K562 (cell line): ENCODE measurements at regions not wholly inside any gene's neighbourhood (a gene's known extent, or its start where the extent isn't known, plus 50 kb on each side); places are given as distances from the start of the nearest gene placed in this dataset.

Experiments used
- ATAC-seq: fragments of 200-7000 bp; cut with Tn5 transposase; 3 replicates; pipeline ENCODE4 v1.9.1; 2020; ENCODE audit warnings: moderate library complexity
- BruUV-seq: library from RNA; stranded (reverse); fragments of 400-500 nt; replicated peaks from 2 replicates; lab custom pipeline; 2021; lab: Mats Ljungman, UMichigan
- CTCF ChIA-PET: fragments of 300-600 bp; formaldehyde crosslinking; extraction: SDS; loops from one replicate; lab custom pipeline; 2021; ENCODE audit warnings: low intra/inter-chr PET ratio; lab: Yijun Ruan, JAX
- POLR2A ChIA-PET: fragments of 300-600, 350-650 bp; sonication (Branson Sonifier 250); formaldehyde crosslinking; extraction: SDS; loops from one replicate; lab custom pipeline; 2021; ENCODE audit warnings: antibody characterized with exemption, inconsistent platforms; lab: Yijun Ruan, JAX
- DNase-seq, 4 experiments: peaks; one replicate each; pipeline versions ENCODE4 v3.0.0 to v3.0.0-alpha.2; 2011 to 2018; ENCODE audit warnings: low spot score in 3 of 4, mixed read lengths in 3 of 4; ENCODE audit errors: extremely low read depth in 1 of 4
- FAIRE-seq: peaks from 2 replicates; lab custom pipeline; 2011; peaks lifted over from hg19 to GRCh38; lab: Jason Lieb, UNC
- H2AFZ ChIP-seq: 2 replicates; pipeline ENCODE4 v1.6.0; 2011; ENCODE audit warnings: low read depth, low read length, control low read depth, inconsistent platforms
- H3K27ac ChIP-seq: fragments of 200-600 bp; 3 replicates; pipeline ENCODE4 v1.8.0; 2011; ENCODE audit warnings: low read depth, mild to moderate bottlenecking, control low read depth, inconsistent platforms, low read length, moderate library complexity, mixed read lengths; ENCODE audit errors: extremely low read depth
- H3K27me3 ChIP-seq, 2 experiments: fragments of 300-600 bp in 1 of 2; 2 replicates in 1 of 2; 3 replicates in 1 of 2; pipeline versions ENCODE4 v1.6.0 to v1.8.0; 2011; ENCODE audit warnings: inconsistent platforms in 2 of 2, low read length in 2 of 2, mild to moderate bottlenecking in 1 of 2, mixed read lengths in 1 of 2, moderate library complexity in 1 of 2; ENCODE audit not compliant: control insufficient read depth in 2 of 2, insufficient read depth in 2 of 2
- H3K36me3 ChIP-seq: fragments of 300-600 bp; 3 replicates; pipeline ENCODE4 v1.8.0; 2011; ENCODE audit warnings: mild to moderate bottlenecking, low read length, inconsistent platforms; ENCODE audit not compliant: control insufficient read depth, insufficient read depth
- H3K4me1 ChIP-seq, 2 experiments: fragments of 200-600 bp in 1 of 2; replicated peaks in 1 of 2; 2 replicates in 1 of 2; 3 replicates in 1 of 2; pipeline versions ENCODE4 v1.5.1 to v1.8.0; 2011; ENCODE audit warnings: inconsistent platforms in 2 of 2, low read length in 2 of 2, mild to moderate bottlenecking in 1 of 2, mixed read lengths in 1 of 2, moderate library complexity in 1 of 2; ENCODE audit not compliant: control insufficient read depth in 2 of 2, insufficient read depth in 2 of 2
- H3K4me2 ChIP-seq: 2 replicates; pipeline ENCODE4 v1.6.1; 2011; ENCODE audit warnings: low read length, control low read depth, inconsistent platforms, mixed read lengths; ENCODE audit not compliant: insufficient read depth
- H3K4me3 ChIP-seq: fragments of 200-600 bp; sonication (generic), shearing (Covaris generic); 2 replicates; pipeline ENCODE4 v1.5.1; 2016; ENCODE audit warnings: control low read depth, inconsistent platforms
- H3K79me2 ChIP-seq: fragments of 200-600 bp; 3 replicates; pipeline ENCODE4 v1.8.0; 2011; ENCODE audit warnings: low read length, inconsistent platforms; ENCODE audit not compliant: control insufficient read depth, insufficient read depth
- H3K9ac ChIP-seq, 2 experiments: 2 replicates each; pipeline versions ENCODE4 v1.6.0 to v1.6.1; 2011; ENCODE audit warnings: low read depth in 2 of 2, low read length in 2 of 2, control low read depth in 1 of 2, inconsistent platforms in 1 of 2, mild to moderate bottlenecking in 1 of 2, mixed read lengths in 1 of 2; ENCODE audit not compliant: insufficient read depth in 1 of 2
- H3K9me1 ChIP-seq: one replicate; pipeline ENCODE4 v1.6.0; 2011; ENCODE audit warnings: inconsistent platforms, mild to moderate bottlenecking, low read length, moderate library complexity; ENCODE audit not compliant: control insufficient read depth, insufficient read depth
- H3K9me3 ChIP-seq: replicated peaks from 2 replicates; pipeline ENCODE4 v1.5.1; 2011; ENCODE audit warnings: low read depth, low read length, inconsistent platforms; ENCODE audit not compliant: control insufficient read depth, insufficient read depth
- H4K20me1 ChIP-seq: replicated peaks from 2 replicates; pipeline ENCODE4 v1.6.1; 2011; ENCODE audit warnings: low read length, inconsistent platforms, mixed read lengths; ENCODE audit not compliant: control insufficient read depth, insufficient read depth
- FOXA1 ChIP-seq: fragments of 450-650 bp; IDR thresholded peaks from 2 replicates; pipeline ENCODE4 v1.6.1; 2016; ENCODE audit warnings: mild to moderate bottlenecking, borderline replicate concordance
- NCOR1 ChIP-seq: fragments of 450-650 bp; IDR thresholded peaks from 2 replicates; pipeline ENCODE4 v1.6.1; 2016; ENCODE audit warnings: mild to moderate bottlenecking, moderate library complexity
- POU5F1 ChIP-seq: fragments of 150-350 bp; IDR thresholded peaks from 2 replicates; pipeline ENCODE4 v1.6.1; 2014; ENCODE audit warnings: borderline replicate concordance, low read length, low read depth, mild to moderate bottlenecking; ENCODE audit not compliant: partially characterized antibody
- RBM39 ChIP-seq: fragments of 200-400 bp; formaldehyde crosslinking; optimal IDR thresholded peaks from 2 replicates; pipeline ENCODE3; 2018; ENCODE audit warnings: low read depth, low read length
- TAL1 ChIP-seq: fragments of 450-650 bp; IDR thresholded peaks from 2 replicates; pipeline ENCODE4 v1.6.1; 2016; ENCODE audit warnings: mild to moderate bottlenecking
- ZNF174 ChIP-seq: fragments of 250-450 bp; sonication (Bioruptor Pico); IDR thresholded peaks from 2 replicates; pipeline ENCODE4 v1.4.0; 2020; ENCODE audit warnings: mild to moderate bottlenecking
- ZNF239 ChIP-seq: fragments of 250-450 bp; sonication (Bioruptor Pico); IDR thresholded peaks from 2 replicates; pipeline ENCODE4 v1.4.0; 2020; ENCODE audit warnings: mild to moderate bottlenecking
- ZNF316 ChIP-seq: fragments of 450-650 bp; IDR thresholded peaks from 2 replicates; pipeline ENCODE4 v1.6.1; 2016
- ZNF766 ChIP-seq: fragments of 200-800 bp; sonication (Bioruptor generic); conservative IDR thresholded peaks from 2 replicates; pipeline ENCODE4 v1.6.1; 2016; ENCODE audit warnings: missing genetic modification characterization, missing compliant biosample characterization
- WGBS: fragments of 100-300 bp; shearing (Covaris generic); methylation state at CpG from one replicate; pipeline ENCODE4 v1.1.6; 2016; ENCODE audit warnings: low coverage, mixed read lengths; ENCODE audit not compliant: insufficient coverage; ENCODE audit errors: missing lambda C conversion rate; 5-methylcytosine and 5-hydroxymethylcytosine counted together
- in situ Hi-C: fragments of 300-500 bp; cut with MboI; formaldehyde crosslinking; loops from 4 replicates; pipeline ENCODE4 v1.15.0; 2018; ENCODE audit warnings: inconsistent platforms, mixed read lengths
- intact Hi-C: fragments of 100-400 bp; cut with micrococcal nuclease; formaldehyde crosslinking; loops from 2 replicates; pipeline ENCODE4 v1.14.2; 2022
- TF ChIP-seq, protein P1 (sequence below): sonication (generic); formaldehyde crosslinking; IDR thresholded peaks from 2 replicates; pipeline ENCODE4 v1.8.1; 2023; ENCODE audit warnings: mild to moderate bottlenecking, missing genetic modification reagents
- TF ChIP-seq, protein P2 (sequence below): fragments of 250-450 bp; sonication (Bioruptor Pico); IDR thresholded peaks from 2 replicates; pipeline ENCODE4 v1.8.0; 2021; ENCODE audit warnings: borderline replicate concordance, mild to moderate bottlenecking, moderate library complexity; ENCODE audit not compliant: poor library complexity, severe bottlenecking
- TF ChIP-seq, protein P3 (sequence below): fragments of 250-450 bp; sonication (Bioruptor Pico); IDR thresholded peaks from 2 replicates; pipeline ENCODE4 v1.8.0; 2022; ENCODE audit warnings: moderate library complexity, mild to moderate bottlenecking, inconsistent platforms

DNA sequence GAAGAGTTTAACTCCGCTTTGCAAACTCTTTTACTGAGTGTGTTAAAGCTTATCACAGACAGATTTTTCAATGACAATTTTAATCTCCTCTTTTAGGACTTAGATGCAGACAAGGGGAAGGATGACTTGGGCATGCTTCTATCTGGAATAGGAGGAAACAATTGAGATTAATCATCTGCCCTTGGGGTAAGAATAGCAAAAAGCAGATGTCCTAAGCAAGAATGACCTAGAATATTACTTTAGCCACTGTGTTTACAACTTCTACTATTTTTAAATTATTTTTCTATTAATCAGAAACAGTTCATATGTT lies 569.0 kb upstream of the ADGRL2 start:
- Histone ChIP-seq H3K4me1 (no peaks in the 10 kb centered on the region), H2AFZ (no peak overlapping the region), H3K79me2 (no peaks in the 10 kb centered on the region), H3K27ac (no peak overlapping the region)
- POLR2A ChIA-PET: no interaction called here
- no peak for TF ChIP-seq RBM39
- no peak for TF ChIP-seq ZNF316
- TF ChIP-seq, protein P1, sequence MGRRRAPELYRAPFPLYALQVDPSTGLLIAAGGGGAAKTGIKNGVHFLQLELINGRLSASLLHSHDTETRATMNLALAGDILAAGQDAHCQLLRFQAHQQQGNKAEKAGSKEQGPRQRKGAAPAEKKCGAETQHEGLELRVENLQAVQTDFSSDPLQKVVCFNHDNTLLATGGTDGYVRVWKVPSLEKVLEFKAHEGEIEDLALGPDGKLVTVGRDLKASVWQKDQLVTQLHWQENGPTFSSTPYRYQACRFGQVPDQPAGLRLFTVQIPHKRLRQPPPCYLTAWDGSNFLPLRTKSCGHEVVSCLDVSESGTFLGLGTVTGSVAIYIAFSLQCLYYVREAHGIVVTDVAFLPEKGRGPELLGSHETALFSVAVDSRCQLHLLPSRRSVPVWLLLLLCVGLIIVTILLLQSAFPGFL (CRISPR knock-in tag): no peak
- TF ChIP-seq ZNF766 (CRISPR knock-in tag): no peak
- TF ChIP-seq POU5F1: no peak
- TF ChIP-seq FOXA1: no peak
- no peak for TF ChIP-seq ZNF239 (CRISPR knock-in tag)
- no peak for TF ChIP-seq ZNF174 (CRISPR knock-in tag)
- TF ChIP-seq, protein P2, sequence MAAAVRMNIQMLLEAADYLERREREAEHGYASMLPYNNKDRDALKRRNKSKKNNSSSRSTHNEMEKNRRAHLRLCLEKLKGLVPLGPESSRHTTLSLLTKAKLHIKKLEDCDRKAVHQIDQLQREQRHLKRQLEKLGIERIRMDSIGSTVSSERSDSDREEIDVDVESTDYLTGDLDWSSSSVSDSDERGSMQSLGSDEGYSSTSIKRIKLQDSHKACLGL (CRISPR knock-in tag): no peak
- no peak for TF ChIP-seq NCOR1
- TF ChIP-seq, protein P3, sequence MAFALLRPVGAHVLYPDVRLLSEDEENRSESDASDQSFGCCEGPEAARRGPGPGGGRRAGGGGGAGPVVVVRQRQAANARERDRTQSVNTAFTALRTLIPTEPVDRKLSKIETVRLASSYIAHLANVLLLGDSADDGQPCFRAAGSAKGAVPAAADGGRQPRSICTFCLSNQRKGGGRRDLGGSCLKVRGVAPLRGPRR (CRISPR knock-in tag): no peak
- no peak for TF ChIP-seq TAL1
- TF ChIP-seq, all 486 proteins: peak for 0
- Histone ChIP-seq H3K9me3 (peaks cover 2% of the 10 kb centered on the region; the same call in 1 of the 2 replicates), H3K4me3 (no peak overlapping the region), H3K9ac (no peak overlapping the region), H4K20me1 (no peaks in the 10 kb centered on the region), H3K4me2 (no peak overlapping the region), H3K36me3 (no peaks in the 10 kb centered on the region), H3K27me3 (no peaks in the 10 kb centered on the region), H3K9me1 (no peaks in the 10 kb centered on the region)
- no TSS peak for BruUV-seq
- CTCF ChIA-PET: no interaction called here
- in situ Hi-C loops: no loop called here
- no peak for DNase-seq
- FAIRE-seq: no peak
- intact Hi-C loops: no loop called here
- 0% methylated on average over 1 of the region's 1 CpG for WGBS
- ATAC-seq: no peak
